Parathyroid adenoma (tissue), 2 donors: ENCODE measurements at regions not wholly inside any gene's neighbourhood (a gene's known extent, or its start where the extent isn't known, plus 50 kb on each side); places are given as distances from the start of the nearest gene placed in this dataset.

Experiments used
- H2AFZ ChIP-seq: fragments of 300-600 bp; sonication (generic); one replicate; pipeline ENCODE4 v1.7.0; 2017; ENCODE audit warnings: antibody characterized with exemption, mild to moderate bottlenecking
- H3K27ac ChIP-seq: fragments of 300-600 bp; sonication (generic); one replicate; pipeline ENCODE4 v1.7.0; 2017
- H3K27me3 ChIP-seq: fragments of 300-600 bp; sonication (generic); one replicate; pipeline ENCODE4 v1.7.0; 2017; ENCODE audit warnings: low read length; ENCODE audit not compliant: control insufficient read depth, insufficient read depth
- H3K36me3 ChIP-seq: fragments of 300-600 bp; sonication (generic); one replicate; pipeline ENCODE4 v1.7.0; 2017; ENCODE audit warnings: low read length; ENCODE audit not compliant: control insufficient read depth, insufficient read depth
- H3K4me1 ChIP-seq: fragments of 300-600 bp; sonication (generic); one replicate; pipeline ENCODE4 v1.7.0; 2017; ENCODE audit warnings: control low read depth
- H3K4me2 ChIP-seq: fragments of 300-600 bp; sonication (generic); one replicate; pipeline ENCODE4 v1.7.0; 2017; ENCODE audit warnings: low read length
- H3K4me3 ChIP-seq: fragments of 300-600 bp; sonication (generic); one replicate; pipeline ENCODE4 v1.7.0; 2017; ENCODE audit warnings: low read depth, low read length
- H3K79me2 ChIP-seq: fragments of 300-600 bp; sonication (generic); one replicate; pipeline ENCODE4 v1.7.0; 2017; ENCODE audit warnings: control low read depth
- H3K9ac ChIP-seq: fragments of 300-600 bp; sonication (generic); one replicate; pipeline ENCODE4 v1.7.0; 2017; ENCODE audit warnings: mild to moderate bottlenecking
- H3K9me3 ChIP-seq: fragments of 300-600 bp; sonication (generic); one replicate; pipeline ENCODE4 v1.7.0; 2017; ENCODE audit warnings: low read length; ENCODE audit not compliant: control insufficient read depth
- CTCF ChIP-seq: fragments of 300-600 bp; sonication (generic); IDR thresholded peaks from one replicate; pipeline ENCODE4 v1.7.0; 2017; ENCODE audit warnings: antibody characterized with exemption, mild to moderate bottlenecking
- donor health status: primary hyperparathyroidism.

GRCh38 chr2:225171350-225171749 is 129.1 kb upstream of the DOCK10 start:
- H3K27me3 ChIP-seq: no peaks in the 10 kb centered on the region
- no peak overlapping the region for H3K4me3 ChIP-seq
- no peak overlapping the region for H3K4me2 ChIP-seq
- H2AFZ ChIP-seq: no peak overlapping the region
- no peak overlapping the region for H3K9ac ChIP-seq
- no peak overlapping the region for H3K27ac ChIP-seq
- TF ChIP-seq CTCF: no peak
- H3K9me3 ChIP-seq: no peaks in the 10 kb centered on the region
- no peaks in the 10 kb centered on the region for H3K36me3 ChIP-seq
- H3K4me1 ChIP-seq: no peaks in the 10 kb centered on the region
- no peaks in the 10 kb centered on the region for H3K79me2 ChIP-seq

GRCh38 chr2:225170162-225170561 is 127.9 kb upstream of the DOCK10 start:
- Histone ChIP-seq H3K27me3 (no peaks in the 10 kb centered on the region), H3K4me3 (no peak overlapping the region), H3K27ac (no peak overlapping the region), H3K36me3 (no peaks in the 10 kb centered on the region), H3K4me2 (no peak overlapping the region), H3K9me3 (no peaks in the 10 kb centered on the region), H3K4me1 (no peaks in the 10 kb centered on the region), H3K9ac (no peak overlapping the region), H2AFZ (no peak overlapping the region), H3K79me2 (no peaks in the 10 kb centered on the region)
- no peak for TF ChIP-seq CTCF

- H3K4me1 ChIP-seq: no peaks in the 10 kb centered on the region
- H3K4me2 ChIP-seq: no peak overlapping the region
- TF ChIP-seq CTCF: no peak
These were observed 127.1 kb upstream of the DOCK10 start for GRCh38 chr2:225169396-225169795.

GRCh38 chr2:225165052-225165451 is 122.8 kb upstream of the DOCK10 start:
- no peak for TF ChIP-seq CTCF
- Histone ChIP-seq H3K27me3 (no peaks in the 10 kb centered on the region), H3K9me3 (no peaks in the 10 kb centered on the region), H3K4me2 (no peak overlapping the region), H3K27ac (no peak overlapping the region), H3K79me2 (no peaks in the 10 kb centered on the region), H2AFZ (no peak overlapping the region), H3K4me1 (no peaks in the 10 kb centered on the region), H3K9ac (no peak overlapping the region), H3K36me3 (no peaks in the 10 kb centered on the region), H3K4me3 (no peak overlapping the region)

More at GRCh38 chr2:225169396-225169795, 127.1 kb upstream of the DOCK10 start:
- Histone ChIP-seq H3K4me3 (no peak overlapping the region), H3K9ac (no peak overlapping the region), H3K36me3 (no peaks in the 10 kb centered on the region), H2AFZ (no peak overlapping the region), H3K27me3 (no peaks in the 10 kb centered on the region), H3K9me3 (no peaks in the 10 kb centered on the region), H3K27ac (no peak overlapping the region), H3K79me2 (no peaks in the 10 kb centered on the region)

- H3K27ac ChIP-seq: no peak overlapping the region
- no peaks in the 10 kb centered on the region for H3K79me2 ChIP-seq
- TF ChIP-seq CTCF: no peak
- no peak overlapping the region for H3K9ac ChIP-seq
- H3K4me3 ChIP-seq: no peak overlapping the region
- no peak overlapping the region for H3K4me2 ChIP-seq
- no peak overlapping the region for H2AFZ ChIP-seq
- no peaks in the 10 kb centered on the region for H3K9me3 ChIP-seq
- H3K4me1 ChIP-seq: no peaks in the 10 kb centered on the region
- H3K36me3 ChIP-seq: no peaks in the 10 kb centered on the region
- H3K27me3 ChIP-seq: no peaks in the 10 kb centered on the region
These were observed 122.3 kb upstream of the DOCK10 start for GRCh38 chr2:225164401-225165050.
